ENCODE measurements at regions not wholly inside any gene's neighbourhood (a gene's known extent, or its start where the extent isn't known, plus 50 kb on each side); places are given as distances from the start of the nearest gene placed in this dataset.

- TF ChIP-seq CTCF (IDR thresholded peaks at IDR 0.05; ENCODE audit: poor library complexity) (no peak), EZH2phosphoT487 (IDR thresholded peaks at IDR 0.05; ENCODE audit: low read depth, severe bottlenecking, unreplicated experiment) (no peak)
These were observed 220.7 kb downstream of the WDR11 start for GRCh38 chr10:121071901-121072300.
